GM12891 (cell line): ENCODE measurements at regions not wholly inside any gene's neighbourhood (a gene's known extent, or its start where the extent isn't known, plus 50 kb on each side); places are given as distances from the start of the nearest gene placed in this dataset.

Experiments used
- POLR2A ChIP-seq: IDR thresholded peaks from 2 replicates; pipeline ENCODE4 v1.6.1; 2011; ENCODE audit warnings: low read depth, low read length, control low read depth
- POLR2AphosphoS5 ChIP-seq: IDR thresholded peaks from 2 replicates; pipeline ENCODE4 v1.6.1; 2011; ENCODE audit warnings: low read depth, low read length, control low read depth
- TAF1 ChIP-seq: IDR thresholded peaks from 2 replicates; pipeline ENCODE4 v1.6.1; 2011; ENCODE audit warnings: low read depth, low read length, control low read depth

GRCh38 chr9:30519166-30519565, 1865.3 kb upstream of the ACO1 start:
- TF ChIP-seq POLR2AphosphoS5 (no peak), POLR2A (no peak), TAF1 (no peak)
